ENCODE measurements at regions not wholly inside any gene's neighbourhood (a gene's known extent, or its start where the extent isn't known, plus 50 kb on each side); places are given as distances from the start of the nearest gene placed in this dataset.

DNA sequence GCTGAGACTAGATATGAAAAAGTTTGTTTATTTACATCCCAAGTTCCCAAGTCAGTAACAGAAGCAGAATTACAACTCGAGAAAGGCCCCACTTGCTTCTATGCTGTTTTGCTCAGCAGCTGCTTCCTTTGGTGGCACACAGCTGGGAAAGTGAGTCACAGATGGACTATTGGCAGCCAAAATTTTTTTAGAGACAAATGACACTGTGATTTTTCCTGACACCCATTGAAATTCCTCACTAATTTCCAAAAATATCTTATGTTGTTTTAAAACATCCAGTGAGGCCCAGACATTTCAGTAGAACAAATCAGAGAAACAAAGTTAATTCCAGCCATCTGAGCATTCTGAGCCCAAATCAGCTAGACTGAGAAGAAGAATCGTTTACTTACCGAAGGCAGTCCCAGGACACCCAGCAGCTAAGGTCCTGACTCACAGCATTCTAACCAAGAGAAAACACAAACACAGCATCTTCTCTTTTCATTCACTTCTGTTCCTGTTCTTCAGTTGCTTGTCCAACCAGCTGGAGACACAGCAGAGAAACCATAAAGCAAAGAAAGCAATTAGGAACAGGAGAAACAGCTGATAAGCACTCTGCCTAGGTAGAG lies 188.3 kb downstream of the DAD1 start:
- TF ChIP-seq CTCF (IDR thresholded peaks at IDR 0.05; ENCODE audit: low read depth, low read length, poor library complexity, severe bottlenecking), result no peak
- TF ChIP-seq EZH2phosphoT487 (IDR thresholded peaks at IDR 0.05; ENCODE audit: borderline replicate concordance, low read length), result no peak

Measured in DOHH2 (cell line).